T1000 (cell line): ENCODE measurements at regions not wholly inside any gene's neighbourhood (a gene's known extent, or its start where the extent isn't known, plus 50 kb on each side); places are given as distances from the start of the nearest gene placed in this dataset.

Source experiments
- DNase-seq: peaks from one replicate; lab custom pipeline; 2025; ENCODE audit warnings: mixed read lengths; lab: John Stamatoyannopoulos, UW

DNA sequence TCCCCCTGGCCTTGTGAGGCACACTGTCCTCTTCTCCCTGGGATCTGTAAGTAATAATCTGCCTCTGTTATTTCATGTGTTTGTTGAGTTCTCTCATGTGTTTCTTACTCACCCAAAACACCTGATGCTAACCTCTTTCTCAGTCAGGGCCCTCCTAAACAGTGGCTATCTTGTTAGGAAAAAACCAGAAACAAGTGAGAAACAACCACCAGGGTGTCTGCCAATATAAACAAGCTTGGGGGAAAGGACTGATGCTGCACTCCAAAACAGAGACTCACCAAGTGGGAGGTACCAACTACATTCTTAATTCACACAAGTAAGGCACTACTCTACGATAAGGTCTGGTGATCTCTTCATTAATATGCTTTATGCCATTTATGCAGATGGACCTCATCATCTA is 564.4 kb downstream of the SEMA5A start:
- no peak for DNase-seq

DNA sequence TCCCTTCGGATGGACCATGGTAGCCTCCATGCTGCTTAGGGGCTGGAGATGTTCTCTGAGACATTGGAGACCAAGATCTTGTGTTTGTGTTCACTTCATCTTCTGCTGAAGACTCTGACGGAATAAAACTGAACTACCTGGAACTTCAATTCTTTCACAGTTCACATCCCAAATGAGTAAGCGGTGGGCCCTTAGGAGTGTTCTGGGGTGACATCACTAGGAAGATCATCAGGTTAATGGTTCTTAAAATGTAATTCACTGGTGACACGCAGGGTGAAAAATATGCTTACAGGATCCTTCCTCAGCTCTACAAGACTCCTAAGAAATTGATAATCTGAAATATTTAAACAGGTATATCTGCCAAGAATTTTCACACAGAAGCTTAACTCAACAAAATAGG is 561.5 kb downstream of the SEMA5A start:
- no peak for DNase-seq
